ENCODE measurements at regions not wholly inside any gene's neighbourhood (a gene's known extent, or its start where the extent isn't known, plus 50 kb on each side); places are given as distances from the start of the nearest gene placed in this dataset.

DNA sequence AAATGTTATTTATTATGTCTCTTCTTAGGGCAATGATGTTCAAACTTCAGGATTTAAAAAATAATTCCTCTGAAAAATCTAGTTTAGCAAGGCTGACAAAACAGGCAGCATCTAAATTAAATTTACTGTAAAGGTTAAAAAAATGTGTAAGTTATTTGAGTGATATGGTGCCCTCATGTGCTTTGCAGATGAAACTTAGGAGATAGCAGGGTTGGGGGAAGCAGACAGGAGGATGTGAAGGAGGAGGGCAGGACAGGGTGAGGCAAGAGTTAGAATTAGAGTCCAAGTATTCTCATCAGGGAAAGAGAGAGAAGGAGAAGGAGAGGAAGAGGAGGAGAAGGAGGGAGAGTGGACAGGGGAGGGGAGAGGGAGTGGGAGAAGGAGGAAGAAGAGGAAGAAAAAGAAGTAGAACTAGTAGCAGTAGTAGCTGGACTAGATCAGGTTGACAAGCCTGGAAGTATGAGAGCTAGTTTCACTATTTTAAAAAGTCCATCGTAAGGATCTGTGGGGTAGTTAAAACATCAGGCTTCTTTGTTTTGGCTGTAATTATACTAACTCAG, 141.2 kb upstream of the SESN3 start:
- no peaks in the 10 kb centered on the region for H3K36me3 ChIP-seq
- WGBS, 2 donors (ENCODE audit: low coverage in 1 of 2), result 83 to 88% methylated on average over 1 of the region's 1 CpG
- H3K27ac ChIP-seq, result no peak overlapping the region
- H3K9me3 ChIP-seq, result no peaks in the 10 kb centered on the region
- H3K4me3 ChIP-seq, result no peak overlapping the region
- H3K4me1 ChIP-seq, result no peaks in the 10 kb centered on the region
- no peaks in the 10 kb centered on the region for H3K27me3 ChIP-seq
- in situ Hi-C loops (cut with MboI; ENCODE audit: low pct_ligation_motif_present in 1 of 4, low pct_unique_long_range_greater_than_20kb in 1 of 4, low sequenced_read_pairs in 3 of 4) (no loop called here), intact Hi-C loops (cut with DNase I; ENCODE audit: low total_unique reads) (no loop called here)
- TF ChIP-seq, protein P1, sequence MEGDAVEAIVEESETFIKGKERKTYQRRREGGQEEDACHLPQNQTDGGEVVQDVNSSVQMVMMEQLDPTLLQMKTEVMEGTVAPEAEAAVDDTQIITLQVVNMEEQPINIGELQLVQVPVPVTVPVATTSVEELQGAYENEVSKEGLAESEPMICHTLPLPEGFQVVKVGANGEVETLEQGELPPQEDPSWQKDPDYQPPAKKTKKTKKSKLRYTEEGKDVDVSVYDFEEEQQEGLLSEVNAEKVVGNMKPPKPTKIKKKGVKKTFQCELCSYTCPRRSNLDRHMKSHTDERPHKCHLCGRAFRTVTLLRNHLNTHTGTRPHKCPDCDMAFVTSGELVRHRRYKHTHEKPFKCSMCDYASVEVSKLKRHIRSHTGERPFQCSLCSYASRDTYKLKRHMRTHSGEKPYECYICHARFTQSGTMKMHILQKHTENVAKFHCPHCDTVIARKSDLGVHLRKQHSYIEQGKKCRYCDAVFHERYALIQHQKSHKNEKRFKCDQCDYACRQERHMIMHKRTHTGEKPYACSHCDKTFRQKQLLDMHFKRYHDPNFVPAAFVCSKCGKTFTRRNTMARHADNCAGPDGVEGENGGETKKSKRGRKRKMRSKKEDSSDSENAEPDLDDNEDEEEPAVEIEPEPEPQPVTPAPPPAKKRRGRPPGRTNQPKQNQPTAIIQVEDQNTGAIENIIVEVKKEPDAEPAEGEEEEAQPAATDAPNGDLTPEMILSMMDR (IDR thresholded peaks at IDR 0.05), result no peak
- TF ChIP-seq POLR2A (IDR thresholded peaks at IDR 0.05), result no peak
- TF ChIP-seq POLR2AphosphoS5 (IDR thresholded peaks at IDR 0.05), result no peak
- TF ChIP-seq EP300 (IDR thresholded peaks at IDR 0.05; ENCODE audit: low read depth), result no peak
- no peak for DNase-seq

DNA sequence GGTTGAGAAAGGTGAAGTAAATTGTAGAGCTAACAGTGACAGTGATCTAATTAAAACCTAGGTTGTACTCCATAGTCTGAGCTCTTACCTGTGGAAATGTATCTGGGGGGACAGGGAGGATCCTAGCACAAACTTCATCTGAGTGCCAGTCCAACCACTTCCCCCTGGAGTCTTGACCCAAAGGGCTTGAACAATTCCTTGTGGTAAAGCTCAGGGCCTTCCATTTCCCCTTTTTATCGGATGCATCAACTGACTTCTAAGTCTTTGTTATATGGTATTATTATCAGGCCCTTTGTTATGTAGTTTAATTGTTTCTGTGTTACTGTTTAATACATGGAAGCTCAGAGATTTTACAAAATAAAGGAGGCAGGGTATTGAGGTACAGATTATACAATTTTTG, 140.2 kb upstream of the SESN3 start:
- no peak for DNase-seq
- Histone ChIP-seq H3K27me3 (no peaks in the 10 kb centered on the region), H3K4me3 (no peak overlapping the region), H3K9me3 (no peaks in the 10 kb centered on the region), H3K27ac (no peak overlapping the region), H3K36me3 (no peaks in the 10 kb centered on the region), H3K4me1 (no peaks in the 10 kb centered on the region)
- intact Hi-C loops (cut with DNase I; ENCODE audit: low total_unique reads), result no loop called here
- in situ Hi-C loops (cut with MboI; ENCODE audit: low pct_ligation_motif_present in 1 of 4, low pct_unique_long_range_greater_than_20kb in 1 of 4, low sequenced_read_pairs in 3 of 4), result no loop called here
- 67 to 73% methylated on average over 1 of the region's 1 CpG for WGBS, 2 donors (ENCODE audit: low coverage in 1 of 2)
- TF ChIP-seq POLR2A (IDR thresholded peaks at IDR 0.05), result no peak
- TF ChIP-seq POLR2AphosphoS5 (IDR thresholded peaks at IDR 0.05), result no peak
- TF ChIP-seq, protein P1 (IDR thresholded peaks at IDR 0.05), result no peak
- no peak for TF ChIP-seq EP300 (IDR thresholded peaks at IDR 0.05; ENCODE audit: low read depth)

DNA sequence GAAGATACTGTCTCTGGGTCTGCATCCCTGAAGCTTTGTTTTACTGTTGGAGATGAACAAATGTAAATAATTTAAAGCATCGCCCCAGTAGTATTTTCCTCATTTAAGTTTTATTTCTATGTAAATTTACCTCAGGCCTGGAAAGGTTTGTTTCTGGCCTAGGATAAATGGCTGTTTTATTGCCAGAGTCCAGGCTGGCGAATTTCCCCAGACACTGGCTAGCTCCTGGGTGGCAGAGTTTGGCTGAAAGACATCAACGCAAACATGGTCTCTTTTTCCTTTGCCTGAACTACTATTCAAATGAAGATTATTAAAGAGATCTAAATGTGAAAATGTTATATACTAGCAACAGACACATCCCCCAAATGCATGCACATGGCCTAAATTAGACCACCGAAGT, 136.7 kb upstream of the SESN3 start:
- Histone ChIP-seq H3K4me1 (peaks cover 0 to 12% (median 5%) of the 10 kb centered on the region in 4 donors), H3K36me3 (no peaks in the 10 kb centered on the region), H3K27me3 (no peaks in the 10 kb centered on the region), H3K27ac (no peak overlapping the region), H3K9me3 (no peaks in the 10 kb centered on the region), H3K4me3 (no peak overlapping the region)
- in situ Hi-C loops (cut with MboI; ENCODE audit: low pct_ligation_motif_present in 1 of 4, low pct_unique_long_range_greater_than_20kb in 1 of 4, low sequenced_read_pairs in 3 of 4) (no loop called here), intact Hi-C loops (cut with DNase I; ENCODE audit: low total_unique reads) (no loop called here)
- no peak for DNase-seq
- WGBS, 2 donors (ENCODE audit: low coverage in 1 of 2), result 63 to 71% methylated on average over 4 of the region's 4 CpGs
- TF ChIP-seq EP300 (IDR thresholded peaks at IDR 0.05; ENCODE audit: low read depth) (no peak), POLR2A (IDR thresholded peaks at IDR 0.05) (no peak), POLR2AphosphoS5 (IDR thresholded peaks at IDR 0.05) (no peak)
- TF ChIP-seq, protein P1 (IDR thresholded peaks at IDR 0.05), result no peak

DNA sequence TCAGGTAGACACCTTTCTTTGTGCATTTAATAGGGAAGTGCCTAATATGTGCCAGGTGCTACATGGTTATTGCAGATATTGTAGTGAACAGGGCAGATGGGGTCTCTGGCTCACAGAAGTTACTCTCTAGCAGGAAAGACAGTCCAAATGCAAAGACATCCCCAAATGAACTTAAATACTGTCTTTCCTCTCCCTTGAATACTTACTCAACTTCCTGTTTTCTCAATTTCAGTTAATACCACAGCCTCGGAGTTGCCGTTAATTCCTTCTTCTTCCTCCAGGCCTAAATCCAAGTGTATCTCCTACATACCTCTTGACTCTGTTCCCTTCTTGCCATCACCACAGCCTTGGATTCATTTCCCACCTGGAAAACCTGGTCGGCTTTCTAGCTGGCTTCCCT, 134.3 kb upstream of the SESN3 start:
- in situ Hi-C loops (cut with MboI; ENCODE audit: low pct_ligation_motif_present in 1 of 4, low pct_unique_long_range_greater_than_20kb in 1 of 4, low sequenced_read_pairs in 3 of 4) (no loop called here), intact Hi-C loops (cut with DNase I; ENCODE audit: low total_unique reads) (no loop called here)
- Histone ChIP-seq H3K4me1 (peaks cover 0 to 12% (median 5%) of the 10 kb centered on the region in 4 donors), H3K36me3 (no peaks in the 10 kb centered on the region), H3K27ac (no peak overlapping the region), H3K9me3 (no peaks in the 10 kb centered on the region), H3K4me3 (no peak overlapping the region), H3K27me3 (no peaks in the 10 kb centered on the region)
- 71 to 75% methylated on average over 3 of the region's 3 CpGs for WGBS, 2 donors (ENCODE audit: low coverage in 1 of 2)
- TF ChIP-seq, protein P1 (IDR thresholded peaks at IDR 0.05), result no peak
- TF ChIP-seq EP300 (IDR thresholded peaks at IDR 0.05; ENCODE audit: low read depth) (no peak), POLR2AphosphoS5 (IDR thresholded peaks at IDR 0.05) (no peak), POLR2A (IDR thresholded peaks at IDR 0.05) (no peak)
- DNase-seq, result no peak

Measured in transverse colon (tissue), 4 donors.